GM21529 (cell line): ENCODE measurements at regions not wholly inside any gene's neighbourhood (a gene's known extent, or its start where the extent isn't known, plus 50 kb on each side); places are given as distances from the start of the nearest gene placed in this dataset.

ENCODE experiments used
- ATAC-seq: cut with Tn5 transposase; IDR thresholded peaks from one replicate; pipeline ENCODE4 v1.9.1; 2021; ENCODE audit not compliant: unreplicated experiment

- ATAC-seq: no peak
Observed at GRCh38 chr22:48707763-48708557, 1119.7 kb downstream of the BRD1 start.

GRCh38 chr22:48706934-48707762, 1120.5 kb downstream of the BRD1 start:
- ATAC-seq: no peak

- no peak for ATAC-seq
Observed at GRCh38 chr22:48705917-48706605, 1121.6 kb downstream of the BRD1 start.

- no peak for ATAC-seq
Observed at GRCh38 chr22:48705159-48705916, 1122.3 kb downstream of the BRD1 start.

- ATAC-seq: no peak
Observed at GRCh38 chr22:48704335-48704734, 1123.3 kb downstream of the BRD1 start.

- no peak for ATAC-seq
Observed at GRCh38 chr22:48703265-48703941, 1124.3 kb downstream of the BRD1 start.

GRCh38 chr22:48702573-48703264, 1125.0 kb downstream of the BRD1 start:
- no peak for ATAC-seq

DNA sequence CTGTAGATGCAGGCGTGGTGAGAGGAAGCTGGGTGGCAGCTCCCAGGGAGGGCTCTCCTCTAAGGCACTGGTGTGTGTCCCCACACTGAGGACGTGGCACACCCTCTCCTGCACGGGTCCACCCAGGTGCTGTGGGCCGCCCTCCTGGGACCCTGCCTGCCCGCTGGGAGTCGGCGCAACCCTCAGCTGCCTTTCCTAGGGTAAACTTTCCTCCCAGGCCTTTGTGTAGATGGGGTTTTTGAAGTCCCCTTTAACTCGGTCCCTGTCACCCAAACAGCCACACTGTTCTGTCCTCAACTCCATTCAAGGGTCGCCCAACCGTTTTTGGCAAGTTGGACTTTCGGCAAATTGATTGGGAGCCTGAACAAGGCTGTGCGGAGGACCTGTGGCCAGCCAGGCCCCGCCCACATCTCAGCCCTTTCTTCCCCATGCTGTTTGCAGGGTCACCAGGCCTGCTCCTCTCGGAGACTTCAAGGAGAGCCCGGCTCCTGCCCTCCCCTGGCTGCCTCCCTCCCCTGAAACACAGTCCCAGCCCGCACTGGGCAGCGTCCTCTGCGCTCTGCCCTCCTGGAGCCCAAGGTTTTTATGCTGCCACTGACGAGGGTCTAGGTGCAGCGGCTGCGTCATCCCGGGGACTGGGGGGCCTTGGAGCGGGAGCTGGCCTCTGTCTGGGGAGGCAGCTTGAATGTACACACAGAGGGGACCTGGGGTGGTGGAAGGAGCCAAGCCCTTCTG, 1126.2 kb downstream of the BRD1 start:
- no peak for ATAC-seq

- no peak for ATAC-seq
Observed at GRCh38 chr22:48700566-48701295, 1126.9 kb downstream of the BRD1 start.

DNA sequence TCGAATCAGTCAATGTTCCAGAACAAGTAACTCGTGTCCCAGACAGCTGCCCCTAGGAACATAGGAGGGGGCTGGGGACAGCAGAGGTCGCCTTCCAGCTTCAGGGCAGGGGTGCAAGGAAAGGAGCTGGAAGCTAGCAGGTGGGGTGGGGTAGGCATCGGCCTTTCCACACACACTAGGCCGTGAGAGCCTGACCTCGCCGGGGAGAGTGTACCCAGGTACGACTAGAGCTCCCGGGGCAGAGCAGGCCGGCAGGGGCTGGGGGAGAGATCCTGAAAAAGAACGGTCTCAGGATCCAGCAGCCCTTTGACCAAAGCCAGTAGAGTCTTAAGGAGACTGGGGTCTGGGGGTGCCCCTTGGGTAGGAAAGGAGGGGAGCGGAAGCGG, 1127.5 kb downstream of the BRD1 start:
- no peak for ATAC-seq

DNA sequence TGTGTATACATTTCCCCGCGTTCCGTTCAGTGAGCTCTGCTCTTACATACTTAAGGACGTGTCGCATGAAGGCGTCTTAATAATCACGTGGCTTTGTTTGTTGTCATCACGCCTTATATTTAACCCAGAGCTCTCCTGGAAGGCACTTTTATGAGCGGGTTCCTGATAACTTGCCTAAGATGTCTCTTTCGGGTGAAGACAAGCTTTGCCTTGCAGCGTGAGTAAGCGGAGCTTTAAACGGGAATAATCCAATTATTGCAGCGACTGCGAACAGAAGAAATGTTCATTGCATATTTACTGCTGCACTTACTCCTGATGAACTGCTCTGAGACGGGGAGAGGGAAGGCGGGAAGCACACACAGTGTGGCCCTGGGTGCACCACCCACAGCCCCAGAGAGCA, 1128.2 kb downstream of the BRD1 start:
- ATAC-seq: no peak

DNA sequence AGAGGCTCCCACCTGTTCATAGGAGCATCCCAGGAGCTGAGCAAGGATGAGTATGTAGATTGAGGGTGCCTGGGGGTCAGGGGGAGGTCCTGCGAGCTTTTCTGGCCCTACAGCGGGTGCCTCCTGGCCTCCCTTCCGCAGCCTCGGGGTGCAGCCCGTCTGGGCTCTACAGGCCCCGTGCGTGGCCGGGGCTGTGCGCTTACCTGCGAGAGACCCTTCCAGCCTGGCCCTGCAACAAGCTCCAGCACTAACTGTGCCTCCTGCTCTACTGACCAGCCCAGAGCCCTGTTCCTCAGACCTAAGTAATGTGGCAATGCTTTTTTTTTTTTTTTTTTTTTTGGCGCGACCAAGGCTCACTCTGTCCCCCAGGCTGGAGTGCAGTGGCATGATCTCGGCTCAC, 1129.1 kb downstream of the BRD1 start:
- ATAC-seq: no peak

DNA sequence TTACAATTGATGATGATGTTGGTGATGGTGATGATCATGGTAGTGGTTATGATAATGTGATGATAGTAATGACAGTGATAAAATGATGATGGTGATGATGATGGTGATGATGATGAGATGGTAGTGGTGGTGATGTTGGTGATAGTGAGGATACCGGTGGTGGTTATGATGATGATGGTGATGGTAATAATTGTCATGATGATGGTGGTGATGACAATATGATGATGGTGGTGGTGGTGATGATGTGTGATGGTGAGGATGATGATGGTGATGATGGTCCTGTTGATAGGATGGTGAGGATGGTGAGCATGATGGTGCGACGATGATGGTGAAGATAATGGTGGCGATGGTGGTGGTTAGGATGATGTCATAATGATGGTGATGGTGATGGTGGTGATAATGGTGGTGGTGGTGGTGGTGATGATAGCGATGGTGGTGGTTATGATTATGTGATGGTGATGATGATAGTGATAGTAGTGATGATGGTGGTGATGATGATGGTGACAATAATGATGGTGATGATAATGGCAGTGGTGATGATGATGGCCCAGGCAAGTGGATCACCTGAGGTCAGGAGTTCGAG, 1129.9 kb downstream of the BRD1 start:
- no peak for ATAC-seq

GRCh38 chr22:48697223-48697622, 1130.5 kb downstream of the BRD1 start:
- no peak for ATAC-seq

GRCh38 chr22:48696371-48696770, 1131.3 kb downstream of the BRD1 start:
- ATAC-seq: no peak

GRCh38 chr22:48695731-48696305, 1131.9 kb downstream of the BRD1 start:
- no peak for ATAC-seq

- no peak for ATAC-seq
Observed at GRCh38 chr22:48695251-48695650, 1132.4 kb downstream of the BRD1 start.
